Vagina (tissue), 2 donors: ENCODE measurements at regions not wholly inside any gene's neighbourhood (a gene's known extent, or its start where the extent isn't known, plus 50 kb on each side); places are given as distances from the start of the nearest gene placed in this dataset.

Experiments used
- POLR2A ChIP-seq, 2 donors: fragments of 450-650 bp; IDR thresholded peaks; one replicate each; pipeline ENCODE4 v1.6.1; 2017; ENCODE audit warnings: antibody characterized with exemption in 2 of 2, mild to moderate bottlenecking in 2 of 2, moderate library complexity in 2 of 2
- TF ChIP-seq, protein P1 (sequence below), 3 experiments: fragments of 450-650 bp in 2 of 3; fragments of 200-600 bp in 1 of 3; sonication (generic) in 1 of 3; IDR thresholded peaks; one replicate each; pipeline ENCODE4 v1.5.1; 2017 to 2019; ENCODE audit warnings: antibody characterized with exemption in 3 of 3, mild to moderate bottlenecking in 2 of 3, moderate library complexity in 2 of 3

- TF ChIP-seq POLR2A (IDR thresholded peaks at IDR 0.05), result no peak
- TF ChIP-seq, protein P1, sequence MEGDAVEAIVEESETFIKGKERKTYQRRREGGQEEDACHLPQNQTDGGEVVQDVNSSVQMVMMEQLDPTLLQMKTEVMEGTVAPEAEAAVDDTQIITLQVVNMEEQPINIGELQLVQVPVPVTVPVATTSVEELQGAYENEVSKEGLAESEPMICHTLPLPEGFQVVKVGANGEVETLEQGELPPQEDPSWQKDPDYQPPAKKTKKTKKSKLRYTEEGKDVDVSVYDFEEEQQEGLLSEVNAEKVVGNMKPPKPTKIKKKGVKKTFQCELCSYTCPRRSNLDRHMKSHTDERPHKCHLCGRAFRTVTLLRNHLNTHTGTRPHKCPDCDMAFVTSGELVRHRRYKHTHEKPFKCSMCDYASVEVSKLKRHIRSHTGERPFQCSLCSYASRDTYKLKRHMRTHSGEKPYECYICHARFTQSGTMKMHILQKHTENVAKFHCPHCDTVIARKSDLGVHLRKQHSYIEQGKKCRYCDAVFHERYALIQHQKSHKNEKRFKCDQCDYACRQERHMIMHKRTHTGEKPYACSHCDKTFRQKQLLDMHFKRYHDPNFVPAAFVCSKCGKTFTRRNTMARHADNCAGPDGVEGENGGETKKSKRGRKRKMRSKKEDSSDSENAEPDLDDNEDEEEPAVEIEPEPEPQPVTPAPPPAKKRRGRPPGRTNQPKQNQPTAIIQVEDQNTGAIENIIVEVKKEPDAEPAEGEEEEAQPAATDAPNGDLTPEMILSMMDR (IDR thresholded peaks at IDR 0.05), result no peak
Measured at GRCh38 chr16:47965439-47965838, 190.4 kb downstream of the ABCC12 start.
